MV-4-11 (cell line): ENCODE measurements at regions not wholly inside any gene's neighbourhood (a gene's known extent, or its start where the extent isn't known, plus 50 kb on each side); places are given as distances from the start of the nearest gene placed in this dataset.

Experiments used
- DNase-seq: peaks from one replicate; lab custom pipeline; 2025; lab: John Stamatoyannopoulos, UW

- peak; percentile 56 for DNase-seq
These were observed 122.7 kb downstream of the CBLL2 start for GRCh38 chrX:22395372-22395771.

- DNase-seq: no peak
These were observed 123.7 kb downstream of the CBLL2 start for GRCh38 chrX:22396408-22396807.

GRCh38 chrX:22397566-22397965, 124.9 kb downstream of the CBLL2 start:
- no peak for DNase-seq

GRCh38 chrX:22399437-22400192, 126.9 kb downstream of the CBLL2 start:
- DNase-seq: peak; percentile 4

GRCh38 chrX:22404297-22404696, 131.6 kb downstream of the CBLL2 start:
- DNase-seq: peak; percentile 81

GRCh38 chrX:22406201-22406737, 133.6 kb downstream of the CBLL2 start:
- no peak for DNase-seq

- DNase-seq: no peak
These were observed 136.7 kb downstream of the CBLL2 start for GRCh38 chrX:22409418-22409817.

- no peak for DNase-seq
These were observed 151.6 kb downstream of the CBLL2 start for GRCh38 chrX:22424122-22424915.

- no peak for DNase-seq
These were observed 152.2 kb downstream of the CBLL2 start for GRCh38 chrX:22424919-22425318.

GRCh38 chrX:22429704-22430103, 157.0 kb downstream of the CBLL2 start:
- DNase-seq: no peak

GRCh38 chrX:22430701-22431100, 158.0 kb downstream of the CBLL2 start:
- DNase-seq: no peak

GRCh38 chrX:22433292-22434070, 160.8 kb downstream of the CBLL2 start:
- no peak for DNase-seq

GRCh38 chrX:22445880-22446279, 173.2 kb downstream of the CBLL2 start:
- DNase-seq: no peak

- no peak for DNase-seq
These were observed 190.2 kb downstream of the CBLL2 start for GRCh38 chrX:22462959-22463358.

- peak; percentile 54 for DNase-seq
These were observed 194.9 kb downstream of the CBLL2 start for GRCh38 chrX:22467571-22467970.

GRCh38 chrX:22481436-22481835, 208.7 kb downstream of the CBLL2 start:
- DNase-seq: no peak

GRCh38 chrX:22486296-22486695, 213.6 kb downstream of the CBLL2 start:
- DNase-seq: no peak

- DNase-seq: no peak
These were observed 244.2 kb downstream of the CBLL2 start for GRCh38 chrX:22516893-22517292.

GRCh38 chrX:22520128-22520828, 247.6 kb downstream of the CBLL2 start:
- no peak for DNase-seq

GRCh38 chrX:22526339-22526738, 253.6 kb downstream of the CBLL2 start:
- peak; percentile 90 for DNase-seq

GRCh38 chrX:22527302-22527701, 254.6 kb downstream of the CBLL2 start:
- DNase-seq: no peak

GRCh38 chrX:22533898-22534297, 261.2 kb downstream of the CBLL2 start:
- DNase-seq: peak; percentile 60
